GM19463 (cell line): ENCODE measurements at regions not wholly inside any gene's neighbourhood (a gene's known extent, or its start where the extent isn't known, plus 50 kb on each side); places are given as distances from the start of the nearest gene placed in this dataset.

Source experiments
- ATAC-seq: cut with Tn5 transposase; IDR thresholded peaks from one replicate; pipeline ENCODE4 v1.9.1; 2021; ENCODE audit warnings: mild to moderate bottlenecking, moderate library complexity; ENCODE audit not compliant: unreplicated experiment

- no peak for ATAC-seq
Measured at GRCh38 chr11:79918846-79919245, 478.0 kb upstream of the TENM4 start.

- no peak for ATAC-seq
Measured at GRCh38 chr11:79906164-79906563, 465.3 kb upstream of the TENM4 start.

- ATAC-seq = no peak
Measured at GRCh38 chr11:79902493-79902892, 461.7 kb upstream of the TENM4 start.

DNA sequence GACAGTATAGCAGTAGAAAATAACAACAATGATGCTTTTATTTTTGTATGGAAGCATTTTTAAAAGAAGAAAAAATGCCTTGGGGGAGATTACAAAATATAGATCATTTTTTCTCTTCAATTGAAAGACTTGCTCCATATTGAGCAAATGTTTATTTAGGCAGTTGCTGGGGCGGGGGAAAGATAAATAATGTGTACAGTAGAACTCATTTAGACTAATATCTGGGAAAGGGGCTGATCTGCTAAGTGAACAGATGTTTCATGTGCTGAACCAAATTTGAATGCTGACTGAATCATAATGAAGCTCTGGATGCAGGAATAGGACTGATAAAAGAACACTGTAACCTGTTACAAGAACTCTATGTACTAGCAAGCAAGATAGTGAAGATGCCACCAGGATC, 457.1 kb upstream of the TENM4 start:
- ATAC-seq = no peak

DNA sequence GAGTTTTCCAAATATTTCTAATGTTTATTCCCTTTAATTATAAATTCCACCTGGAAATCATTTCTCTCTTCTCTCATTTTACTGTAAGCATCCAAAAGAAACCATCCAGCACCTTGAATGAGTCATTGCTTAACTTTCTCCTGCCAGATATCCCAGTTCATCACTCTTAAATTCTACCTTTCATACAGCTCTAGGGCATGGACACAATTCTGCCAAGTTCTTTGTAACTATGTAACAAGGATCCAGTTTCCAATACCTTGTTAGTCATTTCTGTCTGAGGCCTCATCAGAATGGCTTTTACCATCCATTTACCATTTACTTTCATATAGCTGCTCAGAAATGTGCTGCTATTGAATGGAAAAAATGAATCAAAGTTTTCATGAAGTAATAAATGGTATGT, 455.4 kb upstream of the TENM4 start:
- no peak for ATAC-seq

DNA sequence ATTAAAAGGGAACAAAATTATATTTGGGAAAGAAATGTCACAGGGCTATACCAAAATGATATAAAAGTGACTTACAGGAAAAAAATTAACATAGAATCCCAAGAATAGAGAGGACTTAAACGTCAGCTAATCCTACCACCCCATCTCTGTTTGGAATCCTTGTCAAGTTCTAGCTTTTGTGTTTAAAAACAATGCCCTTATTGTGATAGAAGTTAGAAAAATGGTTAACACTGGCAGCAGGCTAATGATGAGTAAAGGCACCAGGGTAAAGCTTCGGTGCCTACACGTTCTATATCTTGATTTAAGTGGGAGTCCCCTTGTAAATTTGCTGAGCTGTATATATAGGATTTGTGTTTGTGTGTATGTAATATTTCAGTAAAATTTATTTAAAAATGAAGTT, 453.3 kb upstream of the TENM4 start:
- ATAC-seq = no peak

- ATAC-seq = no peak
Measured at GRCh38 chr11:79890272-79890671, 449.4 kb upstream of the TENM4 start.

DNA sequence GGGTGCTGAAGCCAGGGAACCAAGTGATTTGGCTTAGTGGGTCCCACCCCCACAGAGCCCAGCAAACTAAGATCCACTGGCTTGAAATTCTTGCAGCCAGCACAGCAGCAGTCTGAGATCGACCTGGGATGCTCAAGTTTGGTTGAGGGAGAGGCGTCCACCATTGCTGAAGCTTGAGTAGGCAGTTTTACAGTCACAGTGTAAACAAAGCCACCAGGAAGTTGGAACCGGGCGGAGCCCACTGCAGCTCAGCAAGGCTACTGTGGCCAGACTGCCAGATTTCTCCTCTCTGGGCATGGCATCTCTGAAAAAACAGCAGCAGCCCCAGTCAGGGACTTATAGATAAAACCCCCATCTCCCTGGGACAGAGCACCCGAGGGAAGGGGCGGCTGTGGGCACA, 424.1 kb upstream of the TENM4 start:
- ATAC-seq = no peak

DNA sequence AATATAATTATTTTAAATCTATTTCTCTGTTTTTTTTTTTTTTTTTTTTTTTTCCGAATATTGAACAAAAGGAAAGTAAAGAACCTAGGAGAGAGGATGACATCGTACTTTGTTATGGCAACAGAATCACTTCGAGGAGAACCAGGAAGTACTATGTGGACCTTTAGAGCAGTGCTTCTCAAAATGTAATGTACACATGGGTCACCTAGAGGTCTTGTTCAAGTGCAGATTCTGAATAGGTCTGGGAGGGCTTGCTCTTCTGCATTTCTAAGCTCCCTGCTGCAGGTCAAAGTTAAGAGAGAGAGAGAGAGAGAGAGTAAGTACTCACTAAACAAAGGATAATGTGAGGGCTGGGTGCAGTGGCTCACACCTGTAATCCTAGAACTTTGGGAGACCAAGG, 419.5 kb upstream of the TENM4 start:
- no peak for ATAC-seq

DNA sequence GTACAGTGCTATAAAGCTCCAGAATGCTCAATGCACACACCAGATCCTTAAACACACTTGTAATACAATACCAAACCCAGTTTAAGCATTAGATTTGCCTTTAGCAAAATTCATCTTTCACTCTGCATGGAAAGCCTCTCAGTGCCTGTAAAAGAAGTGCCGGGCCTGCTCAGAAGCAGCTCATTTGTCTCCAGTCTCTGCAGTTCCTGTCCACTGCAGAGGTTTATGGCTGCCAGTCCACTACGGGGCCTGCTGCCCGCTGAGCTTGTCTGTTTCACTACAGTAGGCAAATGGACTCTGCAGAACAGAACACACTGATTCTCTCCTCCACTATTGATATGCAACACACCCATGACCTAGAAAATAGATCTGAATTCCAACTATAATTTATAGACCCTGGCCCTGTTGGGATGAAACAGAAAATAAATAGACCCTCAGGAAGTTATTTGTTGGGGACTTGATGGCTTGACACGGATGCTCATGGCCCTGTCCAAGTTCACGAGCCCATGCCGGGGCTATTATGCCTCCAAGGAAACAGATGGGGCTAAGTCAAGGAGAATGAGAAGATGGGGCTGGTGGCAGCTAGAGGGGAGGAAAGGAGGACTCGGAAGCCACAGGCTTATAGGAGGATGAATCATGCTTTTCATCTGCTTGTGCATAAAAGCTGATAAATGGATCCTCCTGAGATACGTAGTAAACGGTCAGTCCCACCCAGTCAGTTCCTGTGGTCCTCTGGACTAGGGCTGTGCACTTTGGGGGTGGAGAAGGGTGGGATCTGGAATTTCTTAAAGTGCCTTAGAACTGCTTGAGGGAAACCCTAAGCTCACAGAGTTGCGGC, 416.8 kb upstream of the TENM4 start:
- ATAC-seq = no peak

DNA sequence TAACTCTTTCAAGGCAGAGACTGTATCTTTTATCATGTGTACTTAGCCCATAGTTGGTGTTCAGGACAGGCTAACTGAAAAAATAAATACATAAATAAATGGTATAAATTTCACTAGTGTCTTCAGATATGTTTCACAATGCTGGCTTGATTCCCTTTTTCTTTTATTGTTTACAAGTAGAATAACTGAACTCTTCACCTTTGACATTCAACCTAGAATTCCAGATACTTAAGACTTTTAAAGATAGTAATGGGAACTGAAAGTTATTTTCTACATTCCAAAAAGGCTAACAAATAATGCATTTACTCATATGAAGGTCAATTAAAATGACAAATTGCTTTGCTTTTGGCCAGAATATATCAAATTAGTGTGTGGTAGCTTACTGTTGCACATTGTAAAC, 411.3 kb upstream of the TENM4 start:
- ATAC-seq = no peak

DNA sequence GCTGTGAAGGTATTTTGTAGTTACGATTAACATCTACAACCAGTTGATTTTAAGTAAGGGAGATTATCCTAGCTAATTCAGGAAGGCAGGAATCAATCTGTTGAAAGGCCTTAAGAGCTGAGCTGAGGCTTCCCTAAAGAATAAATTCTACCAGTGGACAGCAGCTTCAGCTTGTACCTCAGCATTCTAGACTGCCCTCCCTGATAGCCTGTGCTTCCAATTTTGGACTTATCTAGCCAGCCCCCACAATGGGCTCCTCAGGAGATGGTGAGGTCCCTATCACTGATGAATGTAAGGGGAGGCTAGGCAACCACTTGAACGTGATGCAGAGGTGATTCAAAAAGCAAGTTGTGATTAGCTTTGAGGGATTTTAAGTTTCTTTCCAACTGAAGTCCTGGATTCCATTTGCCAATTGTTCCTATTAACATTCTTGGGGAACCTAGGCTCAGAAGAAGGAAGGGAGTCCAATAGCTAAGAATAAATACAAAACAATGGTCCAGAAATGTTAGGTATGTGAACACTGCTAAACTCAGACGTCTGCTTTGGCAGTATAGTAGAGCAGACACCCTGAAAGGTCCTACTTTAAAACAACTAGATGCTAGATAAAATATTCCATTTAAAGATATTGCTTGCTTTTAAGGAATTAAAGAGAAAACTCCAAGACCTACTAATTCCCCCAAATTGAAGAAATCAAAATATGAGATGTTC, 404.3 kb upstream of the TENM4 start:
- no peak for ATAC-seq

DNA sequence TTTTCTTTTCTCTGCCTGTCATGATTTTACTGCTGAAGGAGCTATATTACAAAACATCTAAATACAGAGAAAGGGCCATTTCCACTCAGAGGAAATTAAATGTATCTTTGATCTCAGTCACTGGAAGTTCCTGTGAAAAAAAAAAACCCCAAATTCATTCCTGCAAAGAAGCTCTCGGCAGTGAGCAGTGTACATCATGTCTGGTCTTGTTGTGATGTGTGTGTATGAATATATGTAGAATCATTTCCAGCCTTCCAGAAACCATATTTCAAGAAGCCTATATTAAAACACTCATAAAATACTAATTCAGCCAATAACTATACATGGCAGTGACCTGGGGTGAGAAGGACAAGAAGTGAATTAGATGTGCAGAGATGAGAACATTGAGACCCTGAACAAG, 393.2 kb upstream of the TENM4 start:
- ATAC-seq = no peak

- ATAC-seq = no peak
Measured at GRCh38 chr11:79830446-79830845, 389.6 kb upstream of the TENM4 start.

- ATAC-seq = no peak
Measured at GRCh38 chr11:79829891-79830290, 389.1 kb upstream of the TENM4 start.

- ATAC-seq = no peak
Measured at GRCh38 chr11:79822766-79823165, 381.9 kb upstream of the TENM4 start.

GRCh38 chr11:79813551-79813950, 372.7 kb upstream of the TENM4 start:
- ATAC-seq = no peak

DNA sequence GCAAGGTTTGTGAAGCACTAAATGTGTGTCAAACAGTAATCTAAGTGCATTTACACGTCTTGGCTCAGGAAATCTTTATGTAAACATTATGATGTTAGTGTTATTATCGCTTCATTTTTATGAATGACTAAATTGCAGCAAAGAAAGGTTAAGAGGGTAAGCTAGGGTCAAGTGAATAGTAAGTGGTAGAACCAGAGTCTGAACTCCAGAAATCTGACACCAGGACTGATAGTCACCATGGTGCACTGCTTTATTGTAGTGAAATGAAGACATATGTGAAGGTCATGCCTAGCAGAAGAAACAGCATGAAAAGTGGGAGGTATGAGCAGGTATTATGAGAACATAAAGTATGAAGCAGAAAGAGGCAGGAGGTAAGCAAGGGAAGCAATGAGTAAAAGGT, 368.7 kb upstream of the TENM4 start:
- ATAC-seq = no peak

DNA sequence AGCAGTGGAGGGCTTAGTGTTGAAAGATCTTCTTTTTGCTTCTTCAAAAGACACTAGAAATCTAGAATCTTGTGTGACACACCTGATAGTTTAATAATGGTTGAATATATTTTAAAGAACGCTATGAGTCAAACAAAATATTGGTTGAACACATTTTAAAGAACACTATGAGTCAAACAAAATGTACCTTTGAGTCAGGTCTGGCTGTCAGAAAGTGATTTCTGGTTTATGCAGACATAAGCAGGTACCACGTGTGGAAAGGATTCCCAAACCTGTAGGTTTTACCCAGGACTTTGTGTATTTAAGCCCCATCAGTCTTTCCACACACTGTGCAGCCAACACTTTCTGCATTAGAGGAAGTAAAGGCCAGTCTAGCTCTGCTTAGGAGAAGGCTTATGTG, 366.7 kb upstream of the TENM4 start:
- ATAC-seq = no peak

DNA sequence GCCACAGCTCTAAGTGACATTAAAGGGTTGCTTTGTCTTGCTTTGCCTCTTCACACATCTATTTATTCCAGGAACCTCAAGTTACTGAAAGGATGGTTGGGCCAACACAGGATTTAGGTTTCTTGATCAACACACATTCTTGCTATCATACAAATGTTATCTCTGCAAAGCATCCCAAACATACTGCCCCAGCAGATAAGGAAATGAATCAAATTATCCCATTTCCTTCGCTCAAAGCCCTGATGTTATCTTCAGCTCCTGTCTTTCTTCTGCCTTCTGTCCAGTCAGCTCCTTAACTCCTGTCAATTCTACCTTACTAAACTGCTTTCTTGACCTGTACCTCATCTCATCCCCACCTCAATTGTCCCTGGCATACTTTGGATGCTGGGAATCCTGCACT, 355.9 kb upstream of the TENM4 start:
- no peak for ATAC-seq

GRCh38 chr11:79794484-79795393, 353.9 kb upstream of the TENM4 start:
- no peak for ATAC-seq
